Cardiac muscle cell (in vitro differentiated cells and primary cell): ENCODE measurements at regions not wholly inside any gene's neighbourhood (a gene's known extent, or its start where the extent isn't known, plus 50 kb on each side); places are given as distances from the start of the nearest gene placed in this dataset.

Experiments used
- DNase-seq, 2 donors: peaks; one replicate each; pipeline versions ENCODE4 v3.0.0 to v3.0.0-alpha.2; 2010 to 2017; ENCODE audit warnings: low read depth in 1 of 2, low spot score in 1 of 2
- H3K27ac ChIP-seq: fragments of 200-600 bp; sonication (generic); 2 replicates; pipeline ENCODE4 v1.5.1; 2016
- H3K27me3 ChIP-seq: fragments of 200-600 bp; sonication (generic); 2 replicates; pipeline ENCODE4 v1.6.0; 2016; ENCODE audit warnings: control low read depth
- H3K36me3 ChIP-seq: fragments of 200-600 bp; sonication (generic); 2 replicates; pipeline ENCODE4 v1.5.1; 2016; ENCODE audit warnings: control low read depth
- H3K4me1 ChIP-seq: fragments of 200-600 bp; sonication (generic); 2 replicates; pipeline ENCODE4 v1.8.1; 2017; ENCODE audit warnings: low read depth, mild to moderate bottlenecking, mixed run types
- H3K4me3 ChIP-seq: fragments of 200-600 bp; sonication (generic); 2 replicates; pipeline ENCODE4 v1.5.1; 2016; ENCODE audit warnings: mild to moderate bottlenecking
- H3K9me3 ChIP-seq: fragments of 200-600 bp; sonication (generic); 2 replicates; pipeline ENCODE4 v1.5.1; 2017; ENCODE audit warnings: low read depth, mild to moderate bottlenecking, control low read depth
- TF ChIP-seq, protein P1 (sequence below): IDR thresholded peaks from 2 replicates; pipeline ENCODE4 v1.5.1; 2012; ENCODE audit warnings: low read depth, mild to moderate bottlenecking, low read length

DNA sequence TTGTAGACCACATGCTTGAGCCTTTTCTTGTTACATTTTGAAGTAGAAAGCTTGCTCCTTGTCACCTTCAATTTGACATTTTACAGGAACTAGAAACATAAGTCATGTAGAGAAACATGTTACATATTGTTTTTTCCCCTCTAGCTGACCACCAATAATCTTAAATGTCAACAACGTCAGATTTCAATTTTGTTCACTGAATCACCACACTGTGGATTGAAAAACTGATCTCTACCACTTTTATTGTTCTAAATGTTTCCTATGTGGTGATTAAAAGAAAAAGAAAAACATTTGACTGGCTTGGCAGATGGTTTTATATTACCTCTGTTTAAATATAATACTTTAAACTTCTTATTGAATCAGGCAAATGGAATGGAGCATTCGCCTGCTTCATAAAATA is 87.7 kb downstream of the DSEL start:
- Histone ChIP-seq H3K36me3 (no peaks in the 10 kb centered on the region), H3K4me3 (no peak overlapping the region), H3K9me3 (no peaks in the 10 kb centered on the region), H3K4me1 (no peaks in the 10 kb centered on the region), H3K27me3 (no peaks in the 10 kb centered on the region), H3K27ac (no peak overlapping the region)
- DNase-seq, result peak in 1 of 2 donors; percentile 23
- TF ChIP-seq, protein P1, sequence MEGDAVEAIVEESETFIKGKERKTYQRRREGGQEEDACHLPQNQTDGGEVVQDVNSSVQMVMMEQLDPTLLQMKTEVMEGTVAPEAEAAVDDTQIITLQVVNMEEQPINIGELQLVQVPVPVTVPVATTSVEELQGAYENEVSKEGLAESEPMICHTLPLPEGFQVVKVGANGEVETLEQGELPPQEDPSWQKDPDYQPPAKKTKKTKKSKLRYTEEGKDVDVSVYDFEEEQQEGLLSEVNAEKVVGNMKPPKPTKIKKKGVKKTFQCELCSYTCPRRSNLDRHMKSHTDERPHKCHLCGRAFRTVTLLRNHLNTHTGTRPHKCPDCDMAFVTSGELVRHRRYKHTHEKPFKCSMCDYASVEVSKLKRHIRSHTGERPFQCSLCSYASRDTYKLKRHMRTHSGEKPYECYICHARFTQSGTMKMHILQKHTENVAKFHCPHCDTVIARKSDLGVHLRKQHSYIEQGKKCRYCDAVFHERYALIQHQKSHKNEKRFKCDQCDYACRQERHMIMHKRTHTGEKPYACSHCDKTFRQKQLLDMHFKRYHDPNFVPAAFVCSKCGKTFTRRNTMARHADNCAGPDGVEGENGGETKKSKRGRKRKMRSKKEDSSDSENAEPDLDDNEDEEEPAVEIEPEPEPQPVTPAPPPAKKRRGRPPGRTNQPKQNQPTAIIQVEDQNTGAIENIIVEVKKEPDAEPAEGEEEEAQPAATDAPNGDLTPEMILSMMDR, result no peak

DNA sequence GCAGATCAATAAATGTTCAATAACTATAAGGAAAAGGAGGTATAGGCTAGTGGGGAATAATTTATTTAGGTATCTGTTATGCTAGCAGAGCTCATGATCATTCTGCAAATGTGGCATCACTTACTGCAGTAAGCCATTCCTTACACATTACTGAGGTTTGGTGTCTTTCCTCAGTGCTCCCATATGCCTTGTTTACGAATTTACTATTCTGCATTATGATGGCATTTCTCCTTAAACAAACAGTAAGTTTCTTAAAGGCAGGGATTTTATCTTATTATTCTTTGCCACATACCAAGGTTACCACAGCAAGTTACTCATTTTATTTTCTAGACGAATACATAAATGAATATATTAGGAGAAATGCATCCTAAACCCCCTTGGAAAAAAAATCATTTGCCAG is 88.4 kb downstream of the DSEL start:
- H3K4me3 ChIP-seq, result no peak overlapping the region
- H3K36me3 ChIP-seq, result no peaks in the 10 kb centered on the region
- no peak overlapping the region for H3K27ac ChIP-seq
- no peaks in the 10 kb centered on the region for H3K4me1 ChIP-seq
- no peaks in the 10 kb centered on the region for H3K9me3 ChIP-seq
- no peaks in the 10 kb centered on the region for H3K27me3 ChIP-seq
- DNase-seq, result no peak
- TF ChIP-seq, protein P1, result no peak

GRCh38 chr18:67426486-67426885 is 90.0 kb downstream of the DSEL start:
- no peaks in the 10 kb centered on the region for H3K4me1 ChIP-seq
- no peak for DNase-seq
- no peak overlapping the region for H3K4me3 ChIP-seq
- no peaks in the 10 kb centered on the region for H3K36me3 ChIP-seq
- no peaks in the 10 kb centered on the region for H3K27me3 ChIP-seq
- H3K9me3 ChIP-seq, result no peaks in the 10 kb centered on the region
- TF ChIP-seq, protein P1, result no peak
- no peak overlapping the region for H3K27ac ChIP-seq

GRCh38 chr18:67425672-67426071 is 90.8 kb downstream of the DSEL start:
- H3K4me3 ChIP-seq, result no peak overlapping the region
- peak in 1 of 2 donors; percentile 78 for DNase-seq
- no peaks in the 10 kb centered on the region for H3K4me1 ChIP-seq
- H3K27me3 ChIP-seq, result no peaks in the 10 kb centered on the region
- no peak overlapping the region for H3K27ac ChIP-seq
- no peaks in the 10 kb centered on the region for H3K36me3 ChIP-seq
- TF ChIP-seq, protein P1, result no peak
- no peaks in the 10 kb centered on the region for H3K9me3 ChIP-seq

GRCh38 chr18:67421651-67422050 is 94.9 kb downstream of the DSEL start:
- DNase-seq, result peak in 1 of 2 donors; percentile 19
- Histone ChIP-seq H3K4me1 (no peaks in the 10 kb centered on the region), H3K36me3 (no peaks in the 10 kb centered on the region), H3K9me3 (no peaks in the 10 kb centered on the region), H3K27ac (no peak overlapping the region), H3K27me3 (no peaks in the 10 kb centered on the region), H3K4me3 (no peak overlapping the region)
- TF ChIP-seq, protein P1, result no peak
